Stimulated activated CD8-positive, alpha-beta memory T cell treated with anti-CD3 and anti-CD28 coated beads, Interleukin-2, amount 100 ng/mL, for 48 hours (primary cell): ENCODE measurements at regions not wholly inside any gene's neighbourhood (a gene's known extent, or its start where the extent isn't known, plus 50 kb on each side); places are given as distances from the start of the nearest gene placed in this dataset.
"Not testable (repeated sequence)": the region's sequence is repeated elsewhere in the genome, so short reads cannot be mapped to it uniquely, and the experiment has no call there.

Experiments
- DNase-seq, 2 donors: peaks; one replicate each; pipeline ENCODE4 v3.0.0-alpha.2; 2020; ENCODE audit warnings: low read depth in 2 of 2

DNA sequence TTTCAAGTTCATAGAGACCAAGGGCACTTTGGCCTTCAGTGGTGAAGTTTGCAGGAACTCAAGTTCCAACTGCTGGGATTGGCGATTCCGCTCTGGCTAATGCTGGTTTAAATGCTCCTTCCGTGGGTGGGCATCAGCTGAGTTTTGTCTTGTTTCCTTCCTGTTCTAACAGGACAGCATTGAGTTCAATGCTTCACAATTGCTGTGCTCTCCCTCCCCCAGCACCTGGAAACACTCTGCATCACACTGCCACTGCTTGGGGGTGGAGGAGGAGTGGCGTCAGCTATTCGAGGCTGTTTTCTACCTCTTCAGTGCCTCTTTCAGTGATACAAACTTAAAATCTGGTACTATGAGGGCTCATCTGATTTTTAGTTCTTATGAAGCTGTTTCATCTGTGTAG, 634.9 kb downstream of the FSCB start:
- no peak for DNase-seq

DNA sequence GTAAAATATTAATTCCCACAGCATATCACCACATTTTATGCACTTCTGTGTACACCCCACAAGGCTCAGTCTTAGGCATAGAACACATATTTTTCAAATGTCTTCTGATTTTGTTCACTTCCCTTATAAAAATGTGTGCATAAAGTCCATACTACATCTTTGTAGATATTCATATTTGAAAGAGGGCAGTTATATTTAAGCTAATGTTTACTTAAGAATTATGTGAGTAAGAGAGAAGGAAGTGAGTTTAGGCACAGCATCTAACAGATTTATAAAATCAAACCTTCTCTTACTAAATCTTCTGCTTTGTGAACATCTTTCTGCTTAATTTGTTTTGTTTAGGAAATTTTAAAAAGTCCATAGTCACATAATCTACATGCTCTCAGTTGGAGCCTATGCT, 648.1 kb downstream of the FSCB start:
- no peak for DNase-seq

GRCh38 chr14:43855556-43855955, 651.5 kb downstream of the FSCB start:
- no peak for DNase-seq

DNA sequence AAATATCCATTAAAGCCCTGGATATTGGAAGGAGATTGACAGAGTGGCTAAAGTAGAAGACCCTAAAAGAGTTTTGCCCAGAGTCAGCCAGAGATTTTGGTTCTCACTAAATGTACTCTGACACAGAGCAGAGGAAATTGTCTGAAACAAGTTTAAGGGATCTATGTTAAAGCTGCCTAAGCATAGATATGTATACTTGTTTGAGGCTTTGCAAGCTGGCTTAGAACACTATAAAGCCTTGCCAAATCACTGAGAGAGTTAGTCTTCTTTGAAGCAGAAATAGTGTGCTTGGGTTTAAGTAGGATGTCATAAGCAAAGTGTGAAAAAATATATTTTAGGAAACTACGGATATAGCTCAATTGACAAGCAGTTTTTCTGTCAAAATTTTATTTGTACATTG, 653.5 kb downstream of the FSCB start:
- no peak for DNase-seq

GRCh38 chr14:43803076-43803689, 703.9 kb downstream of the FSCB start:
- DNase-seq: no peak

GRCh38 chr14:43795600-43796228, 711.4 kb downstream of the FSCB start:
- no peak for DNase-seq

GRCh38 chr14:43793579-43793978, 713.5 kb downstream of the FSCB start:
- no peak for DNase-seq

GRCh38 chr14:43792980-43793379, 714.1 kb downstream of the FSCB start:
- DNase-seq: no peak

GRCh38 chr14:43790681-43791080, 716.4 kb downstream of the FSCB start:
- no peak for DNase-seq

DNA sequence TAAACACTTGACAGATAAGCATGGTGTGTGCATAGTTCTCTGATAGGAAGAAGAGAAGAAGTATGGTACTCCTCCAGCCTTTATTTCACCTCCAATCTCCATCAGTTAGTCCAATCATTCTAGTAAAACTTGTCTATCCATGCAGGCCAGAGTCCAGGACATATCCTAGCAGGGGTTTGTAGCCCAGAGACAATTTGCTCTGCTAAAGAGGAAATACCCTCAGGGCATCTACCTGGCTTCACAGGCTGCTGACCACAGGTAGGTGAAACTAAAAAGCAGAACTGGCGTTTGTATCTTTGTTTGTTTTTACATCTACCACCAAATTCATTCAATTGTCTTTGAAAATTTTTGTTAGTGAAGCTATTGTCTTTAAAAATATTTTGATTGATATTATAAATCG, 717.6 kb downstream of the FSCB start:
- no peak for DNase-seq

GRCh38 chr14:43786066-43786762, 720.9 kb downstream of the FSCB start:
- DNase-seq: no peak

DNA sequence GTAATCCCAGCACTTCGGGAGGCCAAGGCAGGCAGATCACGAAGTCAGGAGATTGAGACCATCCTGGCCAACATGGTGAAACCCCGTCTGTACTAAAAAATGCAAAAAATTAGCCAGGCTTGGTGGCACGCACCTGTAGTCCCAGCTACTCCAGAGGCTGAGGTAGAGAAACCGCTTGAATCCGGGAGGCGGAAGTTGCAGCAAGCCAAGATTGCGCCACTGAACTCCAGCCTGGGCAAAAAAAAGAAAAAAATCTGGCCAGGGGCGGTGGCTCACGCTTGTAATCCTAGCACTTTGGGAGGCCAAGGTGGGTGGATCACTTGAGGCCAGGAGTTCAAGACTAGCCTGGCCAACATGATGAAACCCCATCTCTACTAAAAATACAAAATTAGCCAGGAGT, 722.7 kb downstream of the FSCB start:
- not testable (repeated sequence) for DNase-seq

- DNase-seq: no peak
These were observed 728.0 kb downstream of the FSCB start for GRCh38 chr14:43778937-43779639.

DNA sequence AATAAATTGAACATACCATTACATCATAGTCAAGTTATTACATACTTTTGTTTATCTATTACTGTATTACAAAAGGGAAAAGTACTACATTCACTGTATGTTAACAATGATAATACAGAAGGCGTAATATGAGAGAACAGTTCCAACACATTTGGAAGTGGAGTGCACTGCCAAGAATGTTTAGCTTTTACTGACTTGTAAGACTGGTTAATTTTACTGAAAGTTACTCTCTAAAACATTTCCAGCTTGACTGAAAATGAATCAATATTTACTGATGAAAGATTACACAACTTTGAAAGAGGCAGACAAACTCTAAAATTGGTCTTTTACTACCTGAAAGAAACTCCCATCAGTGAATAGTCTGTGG, 728.5 kb downstream of the FSCB start:
- DNase-seq: no peak

DNA sequence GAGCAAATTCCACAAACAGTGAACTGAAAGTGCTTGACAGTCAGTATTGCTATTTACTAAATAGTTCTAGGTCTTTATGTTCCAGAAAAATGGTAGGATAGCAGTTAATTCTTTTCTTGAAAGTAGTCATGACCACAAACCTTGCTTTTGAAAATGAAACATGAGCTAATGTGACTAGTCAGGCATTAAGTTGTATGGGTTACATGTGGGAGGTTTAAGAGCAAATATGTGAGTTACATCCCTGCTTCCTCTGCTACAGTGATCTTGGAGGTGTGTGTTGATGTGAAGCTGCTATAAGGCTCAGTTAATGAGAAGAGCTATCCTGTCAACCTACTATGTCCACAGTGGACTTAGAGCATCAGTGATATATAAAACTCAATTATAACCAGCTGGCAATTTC, 741.6 kb downstream of the FSCB start:
- DNase-seq: no peak

DNA sequence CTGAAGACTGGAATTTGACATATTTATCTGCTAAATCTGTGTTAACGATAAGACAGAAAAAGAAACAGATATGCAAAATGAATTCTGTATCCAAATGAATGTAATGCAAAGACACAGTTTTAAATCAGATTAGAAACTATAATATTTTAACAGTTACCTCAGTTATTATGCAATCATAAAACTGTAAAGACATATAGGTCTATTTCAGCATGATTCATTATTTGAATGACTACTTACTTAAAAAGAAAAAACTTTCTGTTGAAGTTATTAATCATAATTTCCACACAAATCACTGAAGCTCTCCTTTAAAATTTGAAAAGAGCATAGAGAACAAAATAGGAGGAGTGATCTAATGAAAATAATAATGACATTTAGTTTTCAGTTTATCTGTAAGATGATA, 742.6 kb downstream of the FSCB start:
- DNase-seq: no peak

DNA sequence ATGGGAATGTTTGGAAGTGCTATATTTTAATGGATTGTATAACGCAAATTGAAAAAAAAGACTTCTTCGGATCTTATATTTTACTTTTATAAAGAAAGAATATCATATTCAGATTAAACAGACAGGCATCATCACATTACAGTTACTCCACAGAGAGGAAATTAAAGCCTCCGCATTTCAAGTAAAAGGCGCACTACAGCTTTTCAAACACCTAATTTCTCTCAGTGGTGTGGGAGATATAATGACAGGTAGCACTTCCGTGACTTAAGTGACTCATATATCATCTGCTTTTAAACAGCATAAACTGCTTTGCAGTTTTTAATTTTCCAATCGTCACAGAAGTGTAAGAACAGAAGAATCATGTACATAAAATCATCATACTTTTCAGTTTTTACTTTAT, 751.4 kb downstream of the FSCB start:
- no peak for DNase-seq

DNA sequence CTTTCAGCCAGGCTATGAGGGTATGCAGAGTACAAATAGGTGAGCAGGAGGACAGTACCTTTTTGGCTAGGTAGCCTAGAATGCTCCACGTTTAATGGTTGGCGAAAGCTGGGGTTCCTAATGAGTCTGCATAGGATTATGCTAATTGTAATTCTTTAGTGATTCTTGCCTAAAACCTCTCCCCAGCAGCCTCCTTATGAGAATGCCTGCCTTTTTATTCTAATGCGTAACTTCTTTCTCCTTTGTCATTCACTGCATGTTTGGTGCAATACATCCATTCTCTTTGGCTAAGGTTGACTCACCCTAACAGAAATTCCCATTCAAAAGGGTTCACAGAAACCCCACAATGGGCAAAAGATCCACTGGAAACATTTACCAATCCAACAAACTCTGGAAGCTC, 752.2 kb downstream of the FSCB start:
- no peak for DNase-seq

DNA sequence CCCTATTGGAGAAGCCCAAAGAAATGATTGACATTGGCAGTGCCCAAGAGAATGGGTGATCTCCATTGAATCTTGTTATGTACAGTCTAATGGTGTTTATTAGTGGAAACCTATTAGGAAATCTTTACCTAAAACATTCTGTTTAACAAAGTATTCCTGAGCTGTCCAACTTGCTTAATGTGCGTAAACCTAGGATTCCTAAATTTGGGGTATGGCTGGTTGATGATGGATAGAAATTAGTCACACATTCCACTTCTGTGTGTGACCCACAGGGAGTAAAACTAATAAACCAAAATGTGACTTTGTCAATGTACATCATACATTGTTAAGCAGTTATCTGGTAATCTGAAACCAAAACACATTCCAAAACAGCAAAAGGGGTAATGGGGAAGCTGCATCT, 761.3 kb downstream of the FSCB start:
- no peak for DNase-seq

GRCh38 chr14:43735932-43736331, 771.2 kb downstream of the FSCB start:
- no peak for DNase-seq

- DNase-seq: no peak
These were observed 777.9 kb downstream of the FSCB start for GRCh38 chr14:43729143-43729542.

GRCh38 chr14:43706900-43707299, 800.2 kb downstream of the FSCB start:
- DNase-seq: no peak
